Ishikawa (cell line): ENCODE measurements at regions not wholly inside any gene's neighbourhood (a gene's known extent, or its start where the extent isn't known, plus 50 kb on each side); places are given as distances from the start of the nearest gene placed in this dataset.

Experiments
- CEBPB ChIP-seq: IDR thresholded peaks from 2 replicates; pipeline ENCODE4 v1.6.1; 2012
- EGR1 ChIP-seq: IDR thresholded peaks from 2 replicates; pipeline ENCODE4 v1.6.1; 2012
- MAX ChIP-seq: IDR thresholded peaks from 2 replicates; pipeline ENCODE4 v1.6.1; 2012
- RAD21 ChIP-seq: IDR thresholded peaks from 2 replicates; pipeline ENCODE4 v1.6.1; 2012; ENCODE audit warnings: low read depth
- TAF1 ChIP-seq: IDR thresholded peaks from 2 replicates; pipeline ENCODE4 v1.6.1; 2012; ENCODE audit warnings: low read depth, mild to moderate bottlenecking
- TCF12 ChIP-seq: IDR thresholded peaks from 2 replicates; pipeline ENCODE4 v1.6.1; 2012; ENCODE audit warnings: low read depth
- TEAD4 ChIP-seq: IDR thresholded peaks from 2 replicates; pipeline ENCODE4 v1.6.1; 2012

- no peak for TF ChIP-seq TAF1
- no peak for TF ChIP-seq CEBPB
- TF ChIP-seq MAX, result no peak
- no peak for TF ChIP-seq EGR1
- no peak for TF ChIP-seq TCF12
- no peak for TF ChIP-seq TEAD4
- TF ChIP-seq RAD21, result no peak
These were observed 73.1 kb downstream of the KLF6 start for GRCh38 chr10:3711918-3712317.
